ENCODE measurements at regions not wholly inside any gene's neighbourhood (a gene's known extent, or its start where the extent isn't known, plus 50 kb on each side); places are given as distances from the start of the nearest gene placed in this dataset.

GRCh38 chr9:106684940-106685695, 177.8 kb upstream of the ZNF462 start:
- DNase-seq: no peak

- no peak for DNase-seq
These were observed 173.9 kb upstream of the ZNF462 start for GRCh38 chr9:106689089-106689488.

GRCh38 chr9:106691627-106692026, 171.3 kb upstream of the ZNF462 start:
- no peak for DNase-seq

- no peak for DNase-seq
These were observed 169.4 kb upstream of the ZNF462 start for GRCh38 chr9:106693558-106693957.

- no peak for DNase-seq
These were observed 166.2 kb upstream of the ZNF462 start for GRCh38 chr9:106696804-106697203.

GRCh38 chr9:106697390-106697749, 165.6 kb upstream of the ZNF462 start:
- peak; percentile 44 for DNase-seq

GRCh38 chr9:106697750-106698502, 165.0 kb upstream of the ZNF462 start:
- peak; percentile 96 for DNase-seq

GRCh38 chr9:106700676-106701075, 162.3 kb upstream of the ZNF462 start:
- DNase-seq: no peak

- DNase-seq: no peak
These were observed 161.4 kb upstream of the ZNF462 start for GRCh38 chr9:106701611-106702010.

- DNase-seq: no peak
These were observed 158.8 kb upstream of the ZNF462 start for GRCh38 chr9:106704056-106704615.

- no peak for DNase-seq
These were observed 155.7 kb upstream of the ZNF462 start for GRCh38 chr9:106707291-106707690.

- DNase-seq: no peak
These were observed 155.1 kb upstream of the ZNF462 start for GRCh38 chr9:106707738-106708474.

GRCh38 chr9:106708475-106709146, 154.4 kb upstream of the ZNF462 start:
- no peak for DNase-seq

- no peak for DNase-seq
These were observed 150.7 kb upstream of the ZNF462 start for GRCh38 chr9:106712279-106712678.

- DNase-seq: no peak
These were observed 149.8 kb upstream of the ZNF462 start for GRCh38 chr9:106713206-106713605.

- DNase-seq: no peak
These were observed 146.1 kb upstream of the ZNF462 start for GRCh38 chr9:106716820-106717219.

GRCh38 chr9:106717686-106718085, 145.3 kb upstream of the ZNF462 start:
- no peak for DNase-seq

GRCh38 chr9:106718936-106719335, 144.0 kb upstream of the ZNF462 start:
- DNase-seq: no peak

- no peak for DNase-seq
These were observed 140.8 kb upstream of the ZNF462 start for GRCh38 chr9:106722051-106722753.

- DNase-seq: no peak
These were observed 139.0 kb upstream of the ZNF462 start for GRCh38 chr9:106723926-106724325.

- no peak for DNase-seq
These were observed 138.4 kb upstream of the ZNF462 start for GRCh38 chr9:106724566-106724965.
